ENCODE measurements at regions not wholly inside any gene's neighbourhood (a gene's known extent, or its start where the extent isn't known, plus 50 kb on each side); places are given as distances from the start of the nearest gene placed in this dataset.

- TF ChIP-seq REST (IDR thresholded peaks at IDR 0.05; ENCODE audit: unreplicated experiment) (no peak), CREB1 (CRISPR knock-in tag; IDR thresholded peaks at IDR 0.05; ENCODE audit: low read depth) (no peak), ZNF331 (CRISPR knock-in tag; IDR thresholded peaks at IDR 0.05; ENCODE audit: low read depth) (no peak), STAT1 (IDR thresholded peaks at IDR 0.05; ENCODE audit: unreplicated experiment) (no peak), CTCF (conservative IDR thresholded peaks at IDR 0.05; ENCODE audit: low read depth in 2 of 2) (no peak), EZH2phosphoT487 (IDR thresholded peaks at IDR 0.05; ENCODE audit: unreplicated experiment) (no peak), POLR2AphosphoS5 (IDR thresholded peaks at IDR 0.05; ENCODE audit: low read depth) (no peak), ZNF114 (CRISPR knock-in tag; IDR thresholded peaks at IDR 0.05) (no peak), NANOG (IDR thresholded peaks at IDR 0.05; ENCODE audit: borderline replicate concordance) (no peak)
- TF ChIP-seq, protein P1, sequence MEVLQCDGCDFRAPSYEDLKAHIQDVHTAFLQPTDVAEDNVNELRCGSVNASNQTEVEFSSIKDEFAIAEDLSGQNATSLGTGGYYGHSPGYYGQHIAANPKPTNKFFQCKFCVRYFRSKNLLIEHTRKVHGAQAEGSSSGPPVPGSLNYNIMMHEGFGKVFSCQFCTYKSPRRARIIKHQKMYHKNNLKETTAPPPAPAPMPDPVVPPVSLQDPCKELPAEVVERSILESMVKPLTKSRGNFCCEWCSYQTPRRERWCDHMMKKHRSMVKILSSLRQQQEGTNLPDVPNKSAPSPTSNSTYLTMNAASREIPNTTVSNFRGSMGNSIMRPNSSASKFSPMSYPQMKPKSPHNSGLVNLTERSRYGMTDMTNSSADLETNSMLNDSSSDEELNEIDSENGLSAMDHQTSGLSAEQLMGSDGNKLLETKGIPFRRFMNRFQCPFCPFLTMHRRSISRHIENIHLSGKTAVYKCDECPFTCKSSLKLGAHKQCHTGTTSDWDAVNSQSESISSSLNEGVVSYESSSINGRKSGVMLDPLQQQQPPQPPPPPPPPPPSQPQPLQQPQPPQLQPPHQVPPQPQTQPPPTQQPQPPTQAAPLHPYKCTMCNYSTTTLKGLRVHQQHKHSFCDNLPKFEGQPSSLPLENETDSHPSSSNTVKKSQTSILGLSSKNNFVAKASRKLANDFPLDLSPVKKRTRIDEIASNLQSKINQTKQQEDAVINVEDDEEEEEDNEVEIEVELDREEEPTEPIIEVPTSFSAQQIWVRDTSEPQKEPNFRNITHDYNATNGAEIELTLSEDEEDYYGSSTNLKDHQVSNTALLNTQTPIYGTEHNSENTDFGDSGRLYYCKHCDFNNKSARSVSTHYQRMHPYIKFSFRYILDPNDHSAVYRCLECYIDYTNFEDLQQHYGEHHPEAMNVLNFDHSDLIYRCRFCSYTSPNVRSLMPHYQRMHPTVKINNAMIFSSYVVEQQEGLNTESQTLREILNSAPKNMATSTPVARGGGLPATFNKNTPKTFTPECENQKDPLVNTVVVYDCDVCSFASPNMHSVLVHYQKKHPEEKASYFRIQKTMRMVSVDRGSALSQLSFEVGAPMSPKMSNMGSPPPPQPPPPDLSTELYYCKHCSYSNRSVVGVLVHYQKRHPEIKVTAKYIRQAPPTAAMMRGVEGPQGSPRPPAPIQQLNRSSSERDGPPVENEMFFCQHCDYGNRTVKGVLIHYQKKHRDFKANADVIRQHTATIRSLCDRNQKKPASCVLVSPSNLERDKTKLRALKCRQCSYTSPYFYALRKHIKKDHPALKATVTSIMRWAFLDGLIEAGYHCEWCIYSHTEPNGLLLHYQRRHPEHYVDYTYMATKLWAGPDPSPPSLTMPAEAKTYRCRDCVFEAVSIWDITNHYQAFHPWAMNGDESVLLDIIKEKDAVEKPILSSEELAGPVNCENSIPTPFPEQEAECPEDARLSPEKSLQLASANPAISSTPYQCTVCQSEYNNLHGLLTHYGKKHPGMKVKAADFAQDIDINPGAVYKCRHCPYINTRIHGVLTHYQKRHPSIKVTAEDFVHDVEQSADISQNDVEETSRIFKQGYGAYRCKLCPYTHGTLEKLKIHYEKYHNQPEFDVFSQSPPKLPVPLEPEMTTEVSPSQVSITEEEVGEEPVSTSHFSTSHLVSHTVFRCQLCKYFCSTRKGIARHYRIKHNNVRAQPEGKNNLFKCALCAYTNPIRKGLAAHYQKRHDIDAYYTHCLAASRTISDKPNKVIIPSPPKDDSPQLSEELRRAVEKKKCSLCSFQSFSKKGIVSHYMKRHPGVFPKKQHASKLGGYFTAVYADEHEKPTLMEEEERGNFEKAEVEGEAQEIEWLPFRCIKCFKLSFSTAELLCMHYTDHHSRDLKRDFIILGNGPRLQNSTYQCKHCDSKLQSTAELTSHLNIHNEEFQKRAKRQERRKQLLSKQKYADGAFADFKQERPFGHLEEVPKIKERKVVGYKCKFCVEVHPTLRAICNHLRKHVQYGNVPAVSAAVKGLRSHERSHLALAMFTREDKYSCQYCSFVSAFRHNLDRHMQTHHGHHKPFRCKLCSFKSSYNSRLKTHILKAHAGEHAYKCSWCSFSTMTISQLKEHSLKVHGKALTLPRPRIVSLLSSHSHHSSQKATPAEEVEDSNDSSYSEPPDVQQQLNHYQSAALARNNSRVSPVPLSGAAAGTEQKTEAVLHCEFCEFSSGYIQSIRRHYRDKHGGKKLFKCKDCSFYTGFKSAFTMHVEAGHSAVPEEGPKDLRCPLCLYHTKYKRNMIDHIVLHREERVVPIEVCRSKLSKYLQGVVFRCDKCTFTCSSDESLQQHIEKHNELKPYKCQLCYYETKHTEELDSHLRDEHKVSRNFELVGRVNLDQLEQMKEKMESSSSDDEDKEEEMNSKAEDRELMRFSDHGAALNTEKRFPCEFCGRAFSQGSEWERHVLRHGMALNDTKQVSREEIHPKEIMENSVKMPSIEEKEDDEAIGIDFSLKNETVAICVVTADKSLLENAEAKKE (CRISPR knock-in tag; IDR thresholded peaks at IDR 0.05), result no peak
- Mint-ChIP-seq H3K4me1 (peaks cover 21% of the 10 kb centered on the region), H3K36me3 (ENCODE audit: low read depth) (peaks cover 12% of the 10 kb centered on the region), H3K27me3 (ENCODE audit: insufficient read depth, low read depth, poor library complexity) (peaks cover 7% of the 10 kb centered on the region), H3K9me3 (peaks cover 16% of the 10 kb centered on the region), H3K27ac (no peak overlapping the region), H3K4me3 (no peak overlapping the region)
- Histone ChIP-seq H3K9me2 (ENCODE audit: insufficient read depth) (no peaks in the 10 kb centered on the region), H3F3A (replicated peaks; ENCODE audit: low read depth) (no peaks in the 10 kb centered on the region), H3K27me3 (ENCODE audit: insufficient read depth) (no peaks in the 10 kb centered on the region), H3K4me1 (ENCODE audit: insufficient read depth) (peaks cover 18% of the 10 kb centered on the region), H3K27ac (ENCODE audit: low read depth) (no peak overlapping the region), H2AFZ (no peak overlapping the region), H3K79me2 (replicated peaks; ENCODE audit: insufficient read depth) (no peaks in the 10 kb centered on the region), H3K4me3 (no peak overlapping the region), H4K20me1 (replicated peaks; ENCODE audit: insufficient read depth) (no peaks in the 10 kb centered on the region), H3K4me2 (no peak overlapping the region), H3K36me3 (ENCODE audit: insufficient read depth) (no peaks in the 10 kb centered on the region)
- DNase-seq (ENCODE audit: low spot score) (no peak), ATAC-seq (no peak)
These were observed 63.9 kb upstream of the CHST15 start for GRCh38 chr10:124157271-124157681.
